LoVo (cell line): ENCODE measurements at regions not wholly inside any gene's neighbourhood (a gene's known extent, or its start where the extent isn't known, plus 50 kb on each side); places are given as distances from the start of the nearest gene placed in this dataset.

Experiments used
- DNase-seq: peaks from one replicate; pipeline ENCODE4 v3.0.0-alpha.2; 2016; ENCODE audit warnings: low spot score

DNA sequence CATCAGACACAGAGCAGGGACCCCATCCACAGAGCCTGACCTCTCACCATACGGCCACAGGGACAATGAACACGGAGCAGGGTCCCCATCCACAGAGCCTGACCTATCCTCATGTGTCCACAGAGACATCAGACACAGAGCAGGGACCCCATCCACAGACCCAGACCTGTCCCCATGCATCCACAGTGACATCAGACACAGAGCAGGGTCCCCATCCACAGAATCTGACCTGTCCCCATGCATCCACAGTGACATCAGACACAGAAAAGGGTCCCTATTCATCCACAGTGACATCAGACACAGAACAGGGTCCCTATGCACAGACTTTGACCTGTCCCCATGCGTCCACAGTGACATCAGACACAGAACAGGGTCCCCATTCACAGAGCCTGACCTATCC, 325.1 kb upstream of the RAB6C start:
- no peak for DNase-seq

DNA sequence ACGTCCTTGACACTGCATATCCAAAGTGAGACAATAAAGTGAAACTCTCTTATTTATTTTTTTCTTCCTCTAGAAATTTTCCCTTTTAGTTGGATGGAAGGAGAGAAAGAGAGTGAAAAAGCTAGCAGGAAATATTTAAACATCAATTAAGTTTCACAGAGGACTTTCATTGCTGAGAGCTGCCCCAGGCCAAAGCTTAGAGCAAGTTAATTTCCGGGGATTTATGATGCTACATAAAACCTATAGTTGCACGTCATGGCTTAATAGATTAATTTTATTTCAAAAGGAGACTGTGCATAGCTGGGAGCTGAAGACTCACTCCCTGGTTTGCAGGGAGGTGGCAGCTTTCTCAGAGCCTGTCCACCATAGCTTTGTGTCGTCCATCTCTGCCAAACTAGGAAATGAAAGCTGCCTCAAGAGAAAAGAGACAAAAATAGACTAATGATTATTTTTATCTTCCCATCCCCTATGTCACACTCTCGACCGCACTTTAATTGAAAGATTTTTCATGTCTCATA, 323.3 kb upstream of the RAB6C start:
- DNase-seq = no peak

DNA sequence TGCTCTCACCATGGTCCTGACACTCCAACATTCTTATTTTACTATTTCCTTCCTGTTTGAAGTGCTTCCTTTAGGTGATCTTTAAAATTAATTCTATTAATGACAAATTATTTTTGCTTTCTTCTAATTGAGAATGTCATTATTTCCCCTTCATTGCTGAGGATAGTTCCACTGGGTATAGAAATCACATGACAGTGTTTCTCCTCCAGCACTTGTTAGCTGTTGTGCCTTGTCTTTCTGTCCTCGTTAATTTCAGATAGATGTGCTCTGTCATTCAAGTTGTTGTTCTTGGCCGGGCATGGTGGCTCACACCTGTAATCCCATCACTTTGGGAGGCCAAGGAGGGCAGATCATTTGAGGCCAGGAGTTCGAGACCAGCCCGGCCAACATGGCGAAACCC, 321.0 kb upstream of the RAB6C start:
- no peak for DNase-seq

DNA sequence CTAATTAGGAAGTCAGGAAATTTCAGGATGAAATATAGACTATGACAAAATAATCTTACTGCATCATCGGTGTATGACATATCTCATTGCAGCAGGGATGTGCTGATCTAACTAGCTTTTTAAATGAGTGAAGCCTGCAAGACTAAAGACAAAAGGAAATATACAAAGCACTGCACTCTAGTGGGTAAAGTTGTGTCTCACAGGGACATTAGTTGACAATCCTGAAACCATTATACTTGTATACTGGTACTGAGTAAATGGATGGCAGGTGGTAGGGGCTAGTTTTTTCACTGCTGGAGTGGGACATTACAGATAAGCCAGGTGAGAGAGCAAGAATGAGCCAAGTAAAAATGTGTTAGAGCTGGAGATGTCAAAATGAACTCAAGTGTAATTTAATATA, 317.5 kb upstream of the RAB6C start:
- DNase-seq = no peak

DNA sequence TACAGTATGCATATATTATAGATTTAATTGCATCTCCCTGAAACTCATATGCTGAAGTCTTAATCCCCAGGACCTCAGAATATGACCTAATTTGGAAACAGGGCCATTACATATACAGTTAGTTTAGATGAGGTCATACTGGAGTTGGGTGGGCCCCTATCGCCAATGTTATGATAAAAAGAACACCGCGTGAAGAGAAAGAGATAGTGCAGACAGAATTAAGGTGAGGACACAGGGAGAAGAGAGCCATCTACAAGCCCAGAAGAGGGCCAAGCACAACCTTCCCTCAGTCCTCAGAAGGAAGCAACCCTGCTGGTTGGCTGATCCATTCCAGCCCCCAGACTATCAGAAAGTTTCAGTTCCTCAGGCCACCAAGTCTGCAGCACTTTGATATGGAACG, 311.9 kb upstream of the RAB6C start:
- DNase-seq = no peak

DNA sequence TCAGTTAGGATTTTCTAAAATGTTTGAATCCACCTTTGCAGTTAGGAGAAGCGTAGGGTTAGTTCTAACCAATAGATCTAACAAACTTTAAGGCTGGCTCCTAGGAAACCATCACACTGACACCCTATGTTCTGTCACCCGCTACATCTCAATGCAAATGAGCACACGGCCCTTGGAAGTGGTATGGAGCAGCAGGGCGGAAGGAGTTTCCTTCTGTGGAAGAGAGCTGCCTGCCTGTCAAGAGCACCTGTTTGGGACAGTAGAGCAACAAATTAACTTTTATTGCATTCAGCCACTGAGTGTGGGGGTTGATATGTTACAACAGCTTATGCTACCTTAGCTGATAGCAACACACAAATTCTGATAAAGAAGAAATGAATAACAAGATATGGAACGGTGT, 306.9 kb upstream of the RAB6C start:
- DNase-seq = no peak

DNA sequence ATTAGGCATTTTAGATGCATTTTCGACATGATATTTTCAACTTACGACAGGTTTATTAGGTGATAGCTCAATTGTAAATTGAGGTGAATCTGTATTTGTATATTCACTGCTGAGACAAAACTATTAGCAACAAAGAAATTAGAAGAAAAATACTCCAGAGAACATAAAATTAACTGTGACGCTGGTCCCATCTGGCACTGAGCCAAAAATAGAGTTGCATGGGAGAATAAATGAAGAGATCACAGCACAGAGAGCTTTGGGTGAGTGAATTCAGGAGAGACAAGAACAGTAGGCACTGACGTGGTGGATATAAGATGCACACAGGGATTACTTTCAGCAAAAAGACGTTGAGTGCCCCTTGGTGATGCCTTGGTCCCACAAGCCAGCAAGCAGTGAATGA, 306.2 kb upstream of the RAB6C start:
- no peak for DNase-seq

DNA sequence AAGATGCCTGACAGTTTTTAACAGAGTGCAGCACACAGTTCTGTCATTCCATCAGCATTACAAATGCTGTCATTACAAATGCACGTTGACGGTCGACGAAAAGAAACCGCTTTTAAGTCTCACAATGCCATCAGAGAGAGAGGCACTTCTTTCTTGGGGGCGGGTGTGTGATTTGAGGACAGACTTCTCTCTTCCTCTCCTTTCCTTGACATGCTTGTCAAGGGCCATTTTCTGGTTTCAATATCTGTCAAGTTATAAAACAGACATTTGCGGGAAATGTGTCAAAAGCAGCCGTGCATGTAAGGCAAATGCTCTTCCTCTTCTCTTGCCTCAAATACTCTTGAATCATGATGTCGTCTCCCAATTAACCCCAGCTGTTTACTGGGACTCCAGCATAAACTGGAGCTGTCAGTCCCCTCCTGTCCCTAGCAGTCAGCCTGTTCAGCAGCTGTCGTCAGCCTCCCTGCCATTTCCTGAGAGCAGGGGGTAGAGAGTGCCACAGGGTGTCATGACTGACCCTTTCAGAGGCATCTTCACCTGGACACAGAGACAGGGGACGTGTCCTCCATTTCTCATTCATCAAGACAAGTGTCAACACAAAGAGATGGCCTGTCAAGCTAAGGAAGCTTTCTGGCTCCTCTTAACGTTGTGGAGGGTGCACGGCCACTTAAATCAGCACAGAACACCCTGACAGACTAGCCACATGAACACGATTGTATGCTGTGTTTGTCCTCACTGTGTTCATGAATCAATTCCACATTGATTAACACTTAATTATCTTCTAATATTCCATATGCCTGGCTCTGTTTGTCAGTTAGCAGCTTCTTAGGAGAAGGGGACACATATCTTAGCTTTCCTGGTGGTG, 305.4 kb upstream of the RAB6C start:
- no peak for DNase-seq

DNA sequence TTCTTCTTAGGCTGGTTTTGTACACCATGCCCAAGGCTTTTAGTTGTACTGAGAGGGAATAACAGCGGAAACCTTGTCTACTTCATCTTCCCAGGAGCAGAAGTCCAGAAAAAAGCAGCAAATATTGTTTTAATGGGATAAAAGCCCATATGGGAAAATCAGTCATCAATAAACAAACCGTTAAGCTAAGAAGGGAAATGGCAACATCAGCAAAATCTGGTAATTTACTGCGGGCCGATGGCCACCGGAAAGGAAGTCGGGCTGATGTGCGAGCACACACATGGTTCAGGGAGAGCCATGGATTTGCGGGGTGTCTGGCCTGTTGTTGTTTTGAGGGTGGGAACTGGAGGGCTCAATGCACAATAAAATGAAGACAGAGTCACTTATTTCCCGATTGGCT, 300.7 kb upstream of the RAB6C start:
- no peak for DNase-seq

DNA sequence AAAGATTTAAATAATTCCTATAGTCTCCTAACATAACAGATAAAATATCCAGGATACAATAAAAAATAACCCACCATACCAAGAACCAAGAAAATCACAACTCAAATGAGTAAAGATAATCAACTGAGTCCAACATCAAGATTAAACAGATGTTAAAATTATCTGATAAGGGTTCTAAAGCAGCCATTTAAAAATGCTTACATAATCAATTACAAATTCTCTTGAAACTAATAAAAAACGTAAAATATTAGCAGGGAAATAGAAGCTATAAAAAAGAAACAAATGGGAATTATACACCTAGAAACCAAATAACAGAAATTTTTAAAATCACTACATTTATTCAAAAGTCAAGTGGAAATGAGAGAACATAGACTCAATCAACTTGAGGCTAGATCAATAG, 297.7 kb upstream of the RAB6C start:
- no peak for DNase-seq

DNA sequence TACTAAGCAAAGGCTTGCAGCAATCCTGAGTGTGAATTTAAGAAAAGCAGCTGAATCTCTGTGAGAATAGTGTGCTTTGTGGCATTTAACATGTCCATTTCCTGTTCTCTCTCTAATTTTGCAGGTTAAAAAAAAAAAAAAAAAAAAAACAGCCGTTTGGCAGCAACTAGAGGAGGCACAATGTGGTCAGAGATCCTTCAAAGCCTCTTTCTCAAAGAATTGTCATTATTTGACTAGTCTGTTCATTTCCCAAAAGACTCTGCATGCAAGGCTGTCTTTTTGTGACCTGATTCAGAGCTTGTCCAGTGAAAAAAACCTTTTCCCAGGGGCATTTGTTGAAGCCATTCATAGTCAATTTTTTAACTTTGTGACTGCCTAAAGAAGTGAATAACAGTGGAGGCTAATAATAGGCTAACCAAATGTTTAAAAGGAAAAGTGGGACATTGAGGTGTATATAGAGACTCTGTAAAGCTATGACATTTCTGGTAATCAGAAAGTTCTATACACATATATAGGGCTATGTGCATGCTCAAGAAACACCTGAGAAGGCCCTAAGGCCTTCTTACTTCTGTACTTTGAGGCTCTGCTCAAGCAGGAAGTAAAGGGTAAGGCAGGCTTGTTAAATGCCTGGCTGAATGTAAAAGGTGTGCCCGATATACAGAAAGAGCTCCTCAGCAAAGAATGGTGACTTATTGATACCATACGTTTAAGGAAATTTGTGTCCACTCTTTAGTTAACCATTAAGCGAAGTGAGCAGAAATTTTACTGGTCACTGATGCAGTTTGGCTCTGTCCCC, 289.6 kb upstream of the RAB6C start:
- no peak for DNase-seq

DNA sequence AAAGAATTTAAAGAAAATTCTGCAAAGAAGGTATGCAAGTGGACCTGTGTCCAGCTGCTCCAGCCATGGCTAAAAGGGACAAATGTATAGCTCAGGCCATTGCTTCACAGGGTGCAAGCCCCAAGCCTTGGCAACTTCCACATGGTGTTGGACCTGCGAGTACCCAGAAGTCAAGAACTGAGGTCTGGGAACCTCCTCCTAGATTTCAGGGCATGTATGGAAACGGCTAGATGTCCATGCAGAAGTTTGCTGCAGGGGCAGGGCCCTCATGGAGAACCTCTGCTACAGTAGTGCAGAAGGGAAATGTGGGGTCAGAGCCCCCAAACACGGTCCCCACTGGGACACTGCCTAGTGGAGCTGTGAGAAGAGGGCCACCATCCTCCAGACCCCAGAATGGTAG, 284.0 kb upstream of the RAB6C start:
- no peak for DNase-seq

DNA sequence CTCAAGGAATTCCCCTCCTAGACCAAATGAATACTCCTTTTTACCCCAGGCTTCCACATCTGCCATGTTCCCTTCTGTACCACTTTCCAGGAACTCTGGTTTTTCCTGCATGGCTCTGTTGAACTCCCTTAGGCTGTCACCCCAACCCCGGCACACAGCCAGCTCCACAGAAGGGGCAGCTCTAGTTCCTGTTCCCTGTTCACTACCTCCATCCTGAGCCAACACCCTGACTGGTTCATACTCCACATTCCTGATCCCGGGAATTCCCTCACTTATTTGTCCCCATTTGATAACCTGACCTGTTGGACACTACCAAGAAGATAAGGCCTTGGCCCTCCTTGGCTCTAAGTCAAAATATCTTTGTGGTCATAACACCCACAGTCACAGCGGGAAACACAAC, 280.9 kb upstream of the RAB6C start:
- DNase-seq = no peak

DNA sequence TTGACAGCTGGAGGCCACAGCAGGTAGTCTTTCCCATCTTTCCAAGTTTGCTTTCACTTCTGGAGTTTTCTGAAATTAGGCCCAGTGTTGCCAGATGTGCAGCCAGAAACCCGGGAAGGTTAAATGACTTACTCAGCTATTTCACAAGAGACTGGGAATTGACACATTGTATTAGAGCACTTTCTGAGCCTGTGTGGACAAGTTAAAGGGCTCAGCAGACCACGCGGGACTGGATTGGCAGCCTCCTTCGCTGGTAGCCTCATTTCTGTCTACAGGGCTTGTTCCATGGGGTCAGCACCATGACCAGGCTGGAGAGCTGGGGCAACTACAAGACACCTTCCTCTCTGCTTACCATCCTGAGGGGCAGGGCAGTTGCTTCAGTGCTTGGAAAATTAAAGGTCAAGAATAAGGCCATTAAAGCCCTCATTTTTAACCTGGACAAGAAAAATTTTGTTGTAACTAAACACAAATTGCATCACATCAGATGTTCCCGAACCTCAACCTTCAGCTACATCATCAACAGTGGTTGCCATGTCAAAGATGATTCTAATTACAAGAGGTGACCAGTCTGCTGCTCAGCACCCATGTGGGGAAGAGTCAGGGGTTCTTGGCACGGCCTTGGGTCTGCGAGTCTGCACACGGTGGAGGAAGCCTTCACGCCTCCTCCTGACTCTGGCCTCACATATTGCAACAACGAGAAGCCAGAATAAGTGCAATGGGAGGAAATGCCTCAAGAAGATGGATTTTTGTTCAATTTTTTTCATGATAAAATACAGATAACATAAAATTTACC, 279.5 kb upstream of the RAB6C start:
- no peak for DNase-seq

DNA sequence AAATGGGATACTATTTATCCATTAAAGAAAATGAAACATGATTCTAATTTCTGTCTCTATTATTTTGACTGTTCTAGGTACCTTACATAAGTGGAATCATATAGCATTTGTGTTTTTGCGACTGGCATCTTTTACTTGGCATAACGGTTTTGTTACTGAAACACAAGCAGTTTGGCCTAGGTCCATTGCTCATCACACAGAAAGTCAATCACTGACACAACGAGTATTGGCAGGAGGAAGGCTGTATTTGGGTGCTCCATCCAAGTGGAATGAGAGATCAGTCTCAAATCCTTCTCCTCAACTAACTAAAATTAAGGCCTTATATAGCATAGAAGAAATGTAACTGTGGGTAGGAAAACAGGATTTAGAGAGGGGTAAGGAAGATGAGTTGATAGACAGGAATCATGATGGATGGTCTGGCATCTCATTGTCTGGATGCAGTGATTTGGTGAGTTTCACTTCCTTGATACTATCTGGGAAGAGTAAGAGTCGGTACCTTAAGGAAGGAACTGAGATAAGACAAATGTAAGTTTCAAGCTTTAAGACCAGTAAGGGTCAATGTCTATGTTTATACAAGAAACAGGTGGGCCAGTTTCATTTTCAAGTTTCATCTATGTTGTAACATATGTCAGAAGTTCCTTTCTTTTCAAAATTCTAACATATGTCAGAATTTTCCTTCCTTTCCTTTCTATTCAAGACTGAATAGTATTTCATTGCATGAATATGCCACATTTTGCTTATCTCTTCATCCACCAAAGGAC, 276.9 kb upstream of the RAB6C start:
- DNase-seq = no peak

DNA sequence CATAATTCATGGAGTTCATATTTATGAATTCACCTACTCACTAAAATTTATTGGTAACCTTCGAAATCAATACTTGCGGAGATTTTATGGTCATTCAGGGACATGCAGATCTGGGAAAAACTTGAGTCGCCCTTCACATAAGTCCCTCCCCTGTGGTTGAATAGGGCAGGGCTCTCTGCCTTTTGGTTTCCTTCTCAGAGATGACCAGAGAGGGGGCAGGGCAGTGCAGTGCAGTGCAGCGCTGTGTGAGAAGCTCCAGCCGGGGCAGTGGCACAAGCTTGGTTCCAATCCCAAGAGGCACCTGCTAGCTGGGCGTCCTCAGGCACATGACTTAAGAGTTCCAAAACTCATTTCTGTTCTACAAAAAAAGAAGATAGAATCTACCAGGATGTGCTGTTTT, 274.4 kb upstream of the RAB6C start:
- DNase-seq = no peak

DNA sequence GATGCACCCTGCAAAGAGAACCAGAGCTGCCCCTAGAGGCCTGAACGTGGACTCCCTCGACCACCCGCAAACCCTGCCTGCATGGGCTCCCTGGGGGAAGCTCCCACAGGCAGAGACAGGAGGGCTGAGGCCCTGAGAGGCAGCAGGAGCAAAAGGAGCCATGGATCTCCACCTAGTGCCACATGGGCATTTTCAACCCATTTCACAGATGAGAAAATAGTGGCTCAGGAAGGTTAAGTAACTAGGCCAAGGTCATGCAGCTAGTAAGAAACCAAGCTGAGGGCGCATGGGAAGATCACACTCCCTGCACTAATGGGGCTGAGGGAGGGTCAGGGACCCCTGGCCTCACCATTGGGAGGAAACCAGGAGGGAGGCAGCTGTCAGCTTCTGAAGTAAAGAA, 271.7 kb upstream of the RAB6C start:
- no peak for DNase-seq

DNA sequence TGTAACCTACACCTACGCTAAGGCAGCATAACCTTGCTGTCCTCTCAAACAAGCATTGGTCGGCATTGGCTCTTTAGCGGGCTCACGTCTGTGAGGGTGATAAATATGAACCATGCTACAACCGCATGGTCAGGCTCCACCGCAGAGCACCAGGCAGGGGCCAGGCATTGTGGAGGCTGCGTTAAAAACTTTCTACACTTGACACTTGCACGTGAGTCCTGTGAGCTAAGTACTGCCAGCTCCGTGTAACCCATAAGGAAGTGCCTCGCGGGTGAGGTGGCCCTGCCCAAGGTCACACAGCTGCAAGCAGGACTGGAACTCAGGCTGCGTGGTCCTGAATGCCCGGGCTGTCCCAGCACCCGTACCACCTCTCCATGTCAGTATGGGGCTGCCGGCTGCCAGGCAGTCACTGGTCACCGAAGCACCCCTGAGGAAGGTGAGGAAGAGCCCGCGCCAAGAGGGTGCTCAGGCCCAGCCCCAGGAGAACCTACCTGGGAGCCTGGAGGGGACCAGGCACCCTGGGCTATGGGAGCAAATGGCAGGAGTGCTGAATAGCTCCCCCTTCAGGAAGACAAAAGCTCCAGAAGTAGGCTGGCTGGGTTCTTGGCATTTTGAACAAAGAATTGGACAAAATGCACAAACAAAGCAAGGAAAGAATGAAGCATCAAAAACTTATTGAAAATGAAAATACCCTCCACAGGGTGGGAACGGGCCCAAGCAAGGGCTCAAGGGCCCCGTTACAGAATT, 271.1 kb upstream of the RAB6C start:
- DNase-seq = no peak

DNA sequence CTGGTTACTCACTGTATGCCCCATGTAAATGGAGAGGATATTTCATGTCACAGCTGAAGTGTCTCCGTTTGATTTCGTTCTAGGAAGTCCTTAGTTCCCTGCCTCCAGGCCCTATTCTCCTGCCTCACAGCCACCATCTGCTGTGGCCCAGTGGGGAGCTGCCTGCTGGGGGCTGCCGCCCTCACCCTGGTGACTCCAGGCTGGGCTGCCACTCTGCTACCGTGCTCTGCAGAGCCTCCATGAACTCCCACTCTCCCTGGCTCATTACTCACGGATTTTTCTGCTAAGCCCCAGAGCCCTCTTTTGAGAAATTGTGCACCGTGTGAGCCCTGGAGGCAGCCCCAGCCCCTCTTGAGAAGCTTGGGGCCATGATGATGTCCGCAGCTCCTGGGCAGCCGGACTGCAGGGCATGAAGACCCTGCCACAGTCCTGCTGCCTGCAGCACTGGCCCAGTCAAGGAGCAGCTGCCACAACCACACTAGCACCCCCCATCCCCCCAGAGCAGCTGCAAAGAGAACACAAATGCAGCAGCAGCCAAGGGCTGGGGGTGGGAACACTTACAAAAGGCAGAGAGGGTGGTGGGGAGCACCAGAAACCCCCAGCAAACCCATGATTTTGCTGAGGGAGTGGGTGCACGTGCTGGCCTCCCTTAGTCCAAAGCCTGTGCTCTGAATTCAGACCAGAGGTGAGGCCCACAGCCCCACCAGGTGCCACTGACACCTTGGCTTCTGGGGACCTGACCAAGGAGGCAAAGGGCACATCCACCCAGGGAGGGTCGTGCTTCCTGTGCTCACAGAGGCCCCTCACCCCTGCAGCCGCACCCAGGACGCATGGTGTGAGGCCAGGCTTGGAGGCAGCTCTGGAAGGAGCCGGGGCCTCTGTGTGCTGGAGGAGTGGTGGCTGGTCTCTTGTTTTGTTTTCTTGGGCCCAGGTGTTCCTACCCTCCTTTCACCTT, 270.2 kb upstream of the RAB6C start:
- DNase-seq = no peak
